A673 (cell line): ENCODE measurements at regions not wholly inside any gene's neighbourhood (a gene's known extent, or its start where the extent isn't known, plus 50 kb on each side); places are given as distances from the start of the nearest gene placed in this dataset.

Experiments used
- CTCF ChIP-seq: fragments of 300-800, 200-600 bp; sonication (generic); conservative IDR thresholded peaks from 2 replicates; pipeline ENCODE4 v1.5.1; 2017; ENCODE audit warnings: low read depth, mild to moderate bottlenecking, antibody characterized with exemption, low read length, moderate library complexity, mixed read lengths
- EZH2 ChIP-seq: fragments of 200-600 bp; sonication (generic); IDR thresholded peaks from 2 replicates; pipeline ENCODE4 v1.6.1; 2017; ENCODE audit warnings: borderline replicate concordance, low read depth, mild to moderate bottlenecking, mixed read lengths, antibody characterized with exemption, low read length; ENCODE audit not compliant: poor library complexity, severe bottlenecking

- TF ChIP-seq CTCF (no peak), EZH2 (no peak)
Observed at GRCh38 chr11:87769661-87770060, 405.6 kb downstream of the RAB38 start.
